DOHH2 (cell line): ENCODE measurements at regions not wholly inside any gene's neighbourhood (a gene's known extent, or its start where the extent isn't known, plus 50 kb on each side); places are given as distances from the start of the nearest gene placed in this dataset.

Source experiments
- CTCF ChIP-seq: fragments of 200-600 bp; sonication (generic); IDR thresholded peaks from one replicate; pipeline ENCODE4 v1.5.1; 2014; ENCODE audit warnings: antibody characterized with exemption, mild to moderate bottlenecking, low read depth, low read length; ENCODE audit not compliant: poor library complexity, severe bottlenecking
- EZH2phosphoT487 ChIP-seq: fragments of 200-600 bp; sonication (generic); IDR thresholded peaks from 2 replicates; pipeline ENCODE4 v1.6.1; 2017; ENCODE audit warnings: borderline replicate concordance, mild to moderate bottlenecking, antibody characterized with exemption, low read length, moderate library complexity, mixed read lengths

GRCh38 chr14:40318211-40318719 lies 886.0 kb upstream of the FBXO33 start:
- TF ChIP-seq CTCF (no peak), EZH2phosphoT487 (no peak)
